AG09319 (cell line): ENCODE measurements at regions not wholly inside any gene's neighbourhood (a gene's known extent, or its start where the extent isn't known, plus 50 kb on each side); places are given as distances from the start of the nearest gene placed in this dataset.

Source experiments
- DNase-seq: peaks from one replicate; pipeline ENCODE4 v3.0.0-alpha.2; 2010; ENCODE audit warnings: low read depth; ENCODE audit errors: extremely low read depth
- TF ChIP-seq, protein P1 (sequence below): IDR thresholded peaks from 2 replicates; pipeline ENCODE4 v1.5.1; 2011; ENCODE audit warnings: low read depth, mild to moderate bottlenecking, inconsistent platforms, low read length, moderate library complexity

DNA sequence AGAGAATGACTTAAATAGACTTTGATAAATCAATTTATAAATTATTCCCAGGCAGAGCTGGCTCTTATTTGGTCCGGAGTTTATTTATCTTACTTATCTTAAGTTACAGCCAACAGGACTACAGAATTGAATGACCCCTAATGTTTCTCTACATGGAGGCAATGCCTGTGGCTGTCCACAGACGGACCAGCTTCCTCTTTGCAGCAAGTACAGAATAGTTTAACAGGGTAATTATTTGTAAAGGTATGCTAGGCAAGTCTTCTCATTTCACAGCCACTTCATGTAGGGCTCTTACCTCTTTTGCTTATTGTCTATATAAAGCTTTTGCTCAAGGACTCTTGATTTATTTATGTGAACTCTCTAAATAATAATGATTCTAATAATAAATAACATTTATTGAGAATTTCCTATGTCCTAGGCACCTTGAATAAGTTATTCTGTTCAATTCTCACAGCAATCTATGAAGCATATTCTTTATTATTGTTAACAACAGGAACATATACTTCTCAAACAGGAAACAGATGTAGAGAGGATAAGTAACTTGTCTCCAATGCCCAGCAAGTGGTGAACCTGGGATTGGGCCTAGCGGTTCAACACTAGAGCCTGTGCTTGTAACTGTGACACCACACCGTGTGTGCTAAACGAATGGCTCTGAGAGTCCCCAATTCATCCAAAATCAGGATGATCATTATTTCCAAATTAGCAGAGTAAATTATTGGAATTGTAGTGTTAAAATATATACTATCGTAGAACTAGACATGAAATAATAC is 58.8 kb upstream of the NXPH2 start:
- DNase-seq: no peak
- TF ChIP-seq, protein P1, sequence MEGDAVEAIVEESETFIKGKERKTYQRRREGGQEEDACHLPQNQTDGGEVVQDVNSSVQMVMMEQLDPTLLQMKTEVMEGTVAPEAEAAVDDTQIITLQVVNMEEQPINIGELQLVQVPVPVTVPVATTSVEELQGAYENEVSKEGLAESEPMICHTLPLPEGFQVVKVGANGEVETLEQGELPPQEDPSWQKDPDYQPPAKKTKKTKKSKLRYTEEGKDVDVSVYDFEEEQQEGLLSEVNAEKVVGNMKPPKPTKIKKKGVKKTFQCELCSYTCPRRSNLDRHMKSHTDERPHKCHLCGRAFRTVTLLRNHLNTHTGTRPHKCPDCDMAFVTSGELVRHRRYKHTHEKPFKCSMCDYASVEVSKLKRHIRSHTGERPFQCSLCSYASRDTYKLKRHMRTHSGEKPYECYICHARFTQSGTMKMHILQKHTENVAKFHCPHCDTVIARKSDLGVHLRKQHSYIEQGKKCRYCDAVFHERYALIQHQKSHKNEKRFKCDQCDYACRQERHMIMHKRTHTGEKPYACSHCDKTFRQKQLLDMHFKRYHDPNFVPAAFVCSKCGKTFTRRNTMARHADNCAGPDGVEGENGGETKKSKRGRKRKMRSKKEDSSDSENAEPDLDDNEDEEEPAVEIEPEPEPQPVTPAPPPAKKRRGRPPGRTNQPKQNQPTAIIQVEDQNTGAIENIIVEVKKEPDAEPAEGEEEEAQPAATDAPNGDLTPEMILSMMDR: no peak

DNA sequence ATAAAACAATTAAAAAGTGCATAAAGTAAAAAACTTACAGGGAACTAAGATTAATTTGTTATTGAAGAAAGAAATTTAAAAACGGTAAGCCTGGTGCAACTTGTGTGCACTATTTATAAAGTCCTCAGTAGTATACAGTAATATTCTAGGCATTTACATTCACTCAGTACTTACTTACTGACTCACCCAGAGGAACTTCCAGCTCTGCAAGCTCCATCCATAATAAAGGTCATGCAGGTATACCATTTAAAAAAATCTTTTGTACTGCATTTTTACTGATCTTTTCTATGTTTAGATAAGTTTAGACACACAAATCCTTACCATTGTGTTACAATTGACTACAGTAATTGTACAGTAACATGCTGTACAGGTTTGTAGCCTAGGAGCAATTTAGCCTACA is 51.5 kb upstream of the NXPH2 start:
- TF ChIP-seq, protein P1: no peak
- no peak for DNase-seq

DNA sequence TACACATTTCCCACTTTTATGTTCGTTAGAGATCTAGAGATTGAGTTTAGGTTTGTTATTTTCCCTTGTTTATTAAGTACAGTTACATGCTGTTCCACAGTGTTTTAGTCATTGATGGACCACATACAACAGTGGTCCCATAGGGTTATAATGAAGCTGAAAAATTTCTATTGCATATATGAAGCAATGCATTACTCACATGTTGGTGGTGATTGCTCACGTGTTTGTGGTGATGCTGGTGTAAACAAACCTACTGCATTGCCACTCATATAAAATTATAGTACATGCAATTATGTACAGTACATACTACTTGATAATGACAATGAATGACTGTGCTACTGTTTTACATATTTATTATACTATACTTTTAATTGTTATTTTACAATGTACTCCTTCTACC is 51.0 kb upstream of the NXPH2 start:
- no peak for DNase-seq
- TF ChIP-seq, protein P1: no peak

DNA sequence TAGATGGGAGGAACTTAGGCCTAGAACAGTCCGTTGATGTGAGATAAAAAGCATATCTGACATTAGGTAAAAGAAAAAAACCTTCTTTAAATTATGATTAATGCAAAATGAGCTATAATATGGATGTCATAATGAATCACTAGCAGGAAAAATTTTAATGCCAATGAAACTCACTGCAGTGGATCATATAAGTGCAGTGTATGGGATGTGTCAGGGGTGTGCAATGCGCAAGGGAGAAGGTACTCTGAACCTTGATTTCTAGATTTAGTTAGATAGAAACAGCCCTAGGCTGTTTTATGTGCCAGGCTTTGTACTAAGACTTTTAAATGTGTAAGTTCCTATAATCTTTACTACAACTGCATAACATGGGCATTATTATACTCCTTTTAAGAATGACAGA is 50.4 kb upstream of the NXPH2 start:
- no peak for DNase-seq
- TF ChIP-seq, protein P1: no peak
